ENCODE measurements at regions not wholly inside any gene's neighbourhood (a gene's known extent, or its start where the extent isn't known, plus 50 kb on each side); places are given as distances from the start of the nearest gene placed in this dataset.
"Not testable (repeated sequence)": the region's sequence is repeated elsewhere in the genome, so short reads cannot be mapped to it uniquely, and the experiment has no call there.

DNA sequence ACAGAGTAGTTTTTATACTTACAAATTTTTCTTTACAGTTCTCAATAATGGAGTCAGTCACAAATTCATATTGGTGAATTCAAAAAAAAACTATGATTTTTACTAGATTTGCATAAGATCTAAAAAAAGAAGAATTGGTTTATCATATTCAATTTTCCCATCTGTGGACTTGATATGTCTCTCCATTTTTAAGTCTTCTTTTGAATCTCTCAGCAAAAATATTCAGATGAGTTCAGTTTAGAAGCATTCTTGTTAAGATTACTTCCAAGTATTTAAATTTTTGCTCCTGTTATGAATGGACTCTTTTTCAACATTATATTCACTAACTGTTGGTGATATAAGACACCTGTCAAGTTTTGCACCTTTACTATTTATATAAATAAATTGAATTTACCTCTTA is 360.6 kb upstream of the FLRT2 start:
- DNase-seq: no peak

DNA sequence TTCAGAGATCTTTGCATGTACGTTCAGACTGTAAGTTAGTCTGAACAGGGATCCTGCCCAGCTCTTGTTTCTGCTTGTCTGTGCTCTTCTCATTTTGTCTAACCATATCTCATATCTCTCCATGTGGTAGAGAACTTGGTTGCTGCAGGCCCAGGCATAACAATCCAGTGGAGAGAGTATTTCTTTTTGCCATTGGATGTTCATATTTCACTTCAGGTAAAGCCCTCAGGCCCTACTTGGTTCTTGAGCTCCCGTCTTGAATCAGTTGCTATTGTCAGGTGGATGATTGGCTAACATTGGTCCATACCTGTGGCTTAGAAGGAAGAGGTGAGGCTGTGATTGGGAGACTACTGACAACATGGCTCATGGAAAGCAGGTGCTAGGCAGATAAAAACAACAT is 357.7 kb upstream of the FLRT2 start:
- DNase-seq: no peak

DNA sequence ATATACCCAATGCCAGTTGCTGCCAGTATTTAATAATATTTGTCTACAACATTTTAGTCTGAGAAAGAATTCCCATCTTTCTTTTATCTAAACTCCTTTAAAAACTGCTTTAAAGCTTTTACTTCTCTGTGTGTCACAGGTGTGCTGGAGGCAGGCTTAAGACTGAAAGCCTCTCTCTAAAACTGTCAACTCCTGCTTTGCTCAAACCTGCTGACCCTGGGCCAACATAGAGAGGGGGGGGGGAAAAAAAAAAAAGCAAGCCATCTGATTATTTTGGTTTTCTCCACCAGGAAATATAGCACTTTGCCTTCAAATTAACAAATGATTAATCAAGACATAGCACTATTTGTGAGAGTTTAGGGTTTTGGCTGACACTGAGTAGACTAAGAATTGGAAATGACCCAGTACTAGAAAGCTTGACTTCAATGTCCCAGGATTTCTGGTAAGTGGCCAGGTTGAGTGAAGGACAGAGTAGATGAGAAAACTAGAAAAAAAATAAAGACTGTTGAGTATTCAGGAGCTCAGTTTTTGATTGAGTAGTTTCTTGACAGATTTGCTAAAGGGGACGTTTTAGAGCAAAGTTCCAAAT is 357.0 kb upstream of the FLRT2 start:
- no peak for DNase-seq

DNA sequence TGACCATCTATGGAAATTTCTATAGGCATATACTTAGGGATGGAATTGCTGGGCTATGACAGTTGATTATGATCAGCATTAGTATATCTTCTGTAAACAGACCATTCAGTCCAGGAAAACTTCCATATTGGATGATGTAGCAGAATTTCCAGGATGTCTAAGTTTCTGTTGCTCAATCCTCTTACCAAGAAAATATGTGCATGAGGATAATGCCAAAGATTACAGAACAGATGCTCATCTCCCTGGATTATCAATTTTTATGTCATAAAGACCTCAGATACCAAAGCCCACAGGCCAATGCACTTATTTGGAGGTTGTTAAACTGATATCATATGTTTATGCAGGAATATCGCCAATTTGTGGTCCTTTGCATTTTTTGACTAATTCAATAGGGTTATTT is 354.4 kb upstream of the FLRT2 start:
- DNase-seq: no peak

DNA sequence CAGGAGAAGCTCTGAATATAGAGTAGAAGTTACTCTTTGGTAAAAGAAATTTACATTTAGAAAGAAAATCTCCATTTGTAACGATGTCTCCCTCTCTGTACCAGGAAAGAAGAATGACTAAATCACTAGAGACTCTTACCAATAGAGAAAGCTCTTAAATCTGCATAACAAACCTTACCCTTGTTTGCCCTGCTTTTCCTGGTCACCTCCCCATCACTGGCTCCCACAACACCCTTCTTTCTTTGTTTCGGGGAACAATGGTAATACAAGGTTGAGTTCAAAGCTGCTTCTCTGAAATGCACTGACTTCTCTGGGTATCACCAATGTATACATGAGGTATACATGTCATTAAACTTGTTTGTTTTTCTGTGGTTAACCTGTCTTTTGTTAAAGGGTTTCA is 351.1 kb upstream of the FLRT2 start:
- DNase-seq: no peak

DNA sequence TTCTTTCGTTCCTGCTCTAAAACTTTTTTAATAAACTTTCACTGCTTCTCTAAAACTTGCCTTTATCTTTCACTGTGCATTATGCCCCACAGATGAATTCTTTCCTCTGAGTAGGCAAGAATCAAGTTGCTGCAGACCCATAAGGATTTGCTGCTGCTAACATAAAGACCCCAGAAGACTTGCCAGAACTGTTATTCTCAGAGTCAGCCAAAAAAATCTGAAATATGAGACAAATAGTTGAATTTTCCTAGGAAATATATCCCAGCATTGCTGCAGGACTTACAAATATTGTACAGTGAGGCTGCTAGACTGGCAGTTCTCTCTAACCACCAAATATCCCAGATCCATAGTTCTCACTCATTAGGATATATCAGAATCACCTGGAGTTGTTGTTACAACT is 349.1 kb upstream of the FLRT2 start:
- DNase-seq: no peak

DNA sequence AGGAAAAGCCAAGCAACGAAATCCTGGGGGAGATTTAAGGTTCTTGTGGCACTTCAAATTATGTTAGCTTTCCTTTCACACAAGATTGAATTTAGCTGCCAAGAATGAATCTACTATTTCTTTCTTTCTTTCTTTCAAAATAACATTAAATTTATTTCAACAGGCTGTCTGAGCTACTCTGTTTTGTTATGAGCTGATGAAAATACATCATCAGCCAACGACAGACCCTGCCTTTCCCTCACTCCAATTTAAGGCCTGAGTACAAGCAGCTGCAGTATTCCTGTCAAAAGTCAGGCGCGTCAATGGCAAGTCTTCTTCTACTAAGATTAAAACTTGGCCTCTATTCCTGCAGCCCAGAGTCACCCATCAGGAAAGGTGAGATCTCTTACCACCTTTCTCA is 347.7 kb upstream of the FLRT2 start:
- no peak for DNase-seq

DNA sequence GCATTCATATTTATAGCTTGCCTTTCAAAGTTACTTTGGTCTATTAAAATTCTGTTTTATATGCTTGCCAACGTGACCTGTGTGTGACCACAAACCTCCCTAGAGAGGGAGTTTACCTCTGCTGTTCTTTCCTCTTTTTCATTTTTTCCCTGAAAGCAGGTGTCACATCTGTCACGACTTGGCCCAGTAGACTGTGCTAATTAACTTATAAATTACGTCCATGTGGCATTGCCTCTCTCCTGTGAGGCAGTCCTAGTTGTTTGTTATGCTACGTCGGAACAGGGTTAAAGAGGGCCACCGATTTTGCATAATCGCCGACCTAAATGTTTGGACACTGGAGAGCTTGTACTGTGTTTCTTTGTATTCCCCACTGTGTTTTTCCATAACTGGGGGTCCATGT is 343.9 kb upstream of the FLRT2 start:
- DNase-seq: no peak

DNA sequence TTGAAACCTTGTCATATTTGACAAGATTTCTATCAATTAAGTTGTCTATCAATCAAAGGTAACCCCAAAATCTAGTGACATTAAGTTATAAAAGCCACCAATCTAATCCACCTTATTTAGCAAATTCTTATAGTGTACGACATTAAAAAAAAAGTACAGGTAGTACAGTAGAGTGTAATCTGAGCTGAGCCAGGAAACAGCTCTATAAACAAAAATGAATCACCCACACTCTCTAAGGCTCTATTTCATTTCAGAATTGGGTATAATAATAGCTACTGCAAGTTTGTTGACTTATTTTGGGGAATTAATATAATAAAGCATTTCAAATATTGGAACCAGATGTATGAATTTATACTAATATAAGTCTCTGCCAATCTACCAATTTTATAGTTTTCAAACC is 342.4 kb upstream of the FLRT2 start:
- DNase-seq: no peak

DNA sequence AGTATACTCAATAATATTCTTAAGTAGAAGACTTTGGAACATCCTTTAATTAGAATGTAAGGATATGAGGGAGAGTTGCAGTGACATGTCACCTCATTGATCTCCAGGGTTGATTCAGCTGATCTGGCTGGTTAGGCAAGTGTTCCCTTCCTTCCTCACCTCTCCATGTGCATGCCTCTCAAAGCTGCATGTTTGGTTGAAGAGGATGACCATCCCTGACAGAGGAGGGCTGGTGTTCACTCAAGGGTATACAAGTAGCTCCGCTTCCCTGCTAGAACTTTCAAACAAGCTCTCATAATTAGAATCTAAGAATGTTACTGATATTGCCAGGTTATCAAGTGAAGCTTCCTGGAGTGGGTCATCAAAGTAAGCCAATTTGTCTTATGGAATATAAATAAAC is 341.1 kb upstream of the FLRT2 start:
- no peak for DNase-seq

DNA sequence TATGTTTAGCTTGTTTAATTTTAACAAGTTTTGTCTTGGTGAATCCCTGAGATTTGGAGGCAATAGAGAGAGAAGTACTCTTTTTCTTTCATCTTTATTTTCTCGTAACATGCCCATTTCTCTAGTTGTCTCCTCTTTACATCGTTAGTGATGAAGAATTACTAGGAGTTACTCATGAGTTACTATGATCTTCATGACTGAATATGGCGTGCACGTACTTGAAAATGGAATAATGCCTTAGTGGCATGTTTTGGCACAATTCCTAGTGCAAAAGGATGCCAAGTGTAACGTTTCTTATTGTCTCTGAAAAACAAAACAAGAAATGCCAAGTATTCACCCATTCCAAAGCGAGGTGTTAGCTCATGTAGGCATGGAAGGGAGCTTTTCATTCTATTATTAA is 340.7 kb upstream of the FLRT2 start:
- not testable (repeated sequence) for DNase-seq

DNA sequence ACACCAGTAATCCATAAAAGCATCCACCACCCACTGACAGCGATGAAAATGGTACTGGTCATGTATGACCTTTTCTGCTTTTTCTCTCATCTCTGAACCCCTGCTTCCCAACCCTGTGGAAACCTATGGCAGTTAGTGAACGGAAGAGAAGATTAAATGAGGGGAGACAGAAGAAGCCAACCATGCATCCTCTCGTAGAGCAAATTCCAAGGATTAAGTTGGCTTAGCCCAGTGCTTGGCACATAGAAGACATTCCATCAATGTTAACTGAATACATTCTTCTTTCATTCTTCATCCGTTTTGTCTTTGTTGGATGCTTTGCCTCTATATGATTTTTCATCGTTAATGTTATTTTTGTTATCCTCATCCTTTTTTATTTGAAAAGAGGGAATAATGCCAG is 339.7 kb upstream of the FLRT2 start:
- DNase-seq: no peak

DNA sequence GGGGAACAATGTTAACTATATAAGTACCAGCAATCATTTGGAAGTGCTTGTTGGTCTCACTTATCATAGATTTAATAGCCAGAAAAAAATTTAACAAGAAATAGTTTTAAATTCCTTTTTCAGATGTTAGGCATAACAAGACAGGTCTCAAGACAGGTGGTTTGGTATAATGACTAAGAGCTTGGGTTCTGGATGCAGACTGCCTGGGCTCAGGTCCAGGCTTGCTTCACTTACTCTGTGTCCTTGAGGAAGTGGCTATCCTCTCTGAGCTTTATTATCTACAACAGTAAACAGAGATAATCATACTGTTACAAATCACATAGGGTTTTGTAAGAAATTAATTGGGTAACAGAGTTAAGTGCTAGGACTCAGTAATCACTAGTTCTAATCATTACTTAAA is 338.0 kb upstream of the FLRT2 start:
- no peak for DNase-seq

DNA sequence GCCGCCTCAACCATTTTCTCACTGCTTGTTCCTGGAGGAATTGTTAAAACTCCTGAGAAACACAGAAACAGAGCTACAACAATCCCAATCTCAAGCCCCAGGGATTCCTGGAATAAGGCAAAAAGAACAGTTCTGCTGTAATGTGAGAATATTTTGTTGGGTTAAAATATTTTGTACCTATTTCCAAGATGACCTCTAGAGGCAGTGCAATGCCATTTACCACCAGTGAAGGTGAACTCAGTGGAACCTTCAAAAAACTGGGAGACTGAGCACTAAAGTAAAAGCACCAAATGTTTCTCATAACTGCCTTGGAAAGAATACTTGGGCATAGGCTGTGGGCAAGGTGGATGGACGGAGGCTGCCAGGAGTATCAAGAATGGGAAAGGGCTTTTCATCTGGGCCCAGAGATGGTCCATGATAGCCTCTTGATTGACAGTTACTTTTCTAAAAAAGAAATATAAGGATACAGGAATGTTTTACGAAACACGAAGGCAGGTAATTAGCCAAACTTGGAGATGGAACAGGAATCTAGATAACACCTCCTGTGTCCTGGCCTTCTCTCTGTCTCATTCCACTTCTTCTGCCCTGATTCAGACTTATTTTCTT is 334.0 kb upstream of the FLRT2 start:
- no peak for DNase-seq

DNA sequence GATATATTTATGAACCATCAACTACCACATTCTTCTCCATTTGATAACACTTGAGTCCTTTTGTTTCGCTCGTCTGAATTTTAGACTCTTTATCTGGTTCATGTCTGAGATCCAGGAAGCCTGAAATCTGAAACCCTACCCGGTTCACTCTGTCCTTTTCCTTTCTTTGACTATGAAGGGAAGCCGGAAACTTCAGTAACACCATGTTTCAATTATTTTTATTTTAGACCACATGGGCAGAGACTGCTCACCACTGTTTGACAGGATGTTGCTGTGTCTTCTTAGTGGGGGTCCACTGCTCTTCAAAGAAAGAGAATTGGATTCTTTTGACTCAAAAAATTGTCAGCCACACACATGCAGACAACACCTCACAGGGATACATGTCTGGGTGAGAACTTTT is 331.9 kb upstream of the FLRT2 start:
- no peak for DNase-seq

DNA sequence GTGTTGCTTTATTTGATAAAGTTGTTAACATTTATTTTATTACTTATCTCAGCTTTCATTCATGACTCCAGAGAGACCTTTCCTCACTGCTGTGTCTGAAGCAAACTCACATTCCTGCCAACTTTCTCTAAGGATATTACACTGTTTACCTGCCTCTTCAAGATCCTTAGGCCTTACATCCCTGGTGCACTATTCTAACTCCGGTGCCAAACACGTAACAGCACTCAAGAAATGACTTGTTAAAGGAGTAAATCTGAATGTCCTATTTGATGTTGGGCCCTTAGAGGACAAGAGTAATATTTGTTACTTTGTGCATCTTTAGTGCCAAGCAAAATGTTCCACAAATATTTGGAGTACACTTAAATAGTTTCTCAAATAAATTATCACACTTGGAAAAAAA is 324.1 kb upstream of the FLRT2 start:
- no peak for DNase-seq

DNA sequence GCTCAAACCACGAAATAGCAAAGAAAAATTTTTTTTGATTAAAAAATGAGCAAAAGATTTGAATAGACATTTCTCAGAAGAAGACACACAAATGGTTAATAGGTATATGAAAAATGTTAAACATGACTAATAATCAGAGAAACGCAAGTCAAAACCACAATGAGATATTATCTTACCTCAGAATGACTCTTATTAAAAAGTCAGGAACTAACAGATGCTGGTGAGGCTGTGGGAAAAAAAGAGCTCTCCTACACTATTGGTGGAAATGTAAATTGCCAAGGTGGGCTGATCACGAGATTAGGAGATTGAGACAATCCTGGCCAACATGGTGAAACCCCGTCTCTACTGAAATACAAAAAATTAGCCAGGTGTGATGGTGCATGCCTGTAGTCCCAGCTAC is 315.5 kb upstream of the FLRT2 start:
- no peak for DNase-seq

DNA sequence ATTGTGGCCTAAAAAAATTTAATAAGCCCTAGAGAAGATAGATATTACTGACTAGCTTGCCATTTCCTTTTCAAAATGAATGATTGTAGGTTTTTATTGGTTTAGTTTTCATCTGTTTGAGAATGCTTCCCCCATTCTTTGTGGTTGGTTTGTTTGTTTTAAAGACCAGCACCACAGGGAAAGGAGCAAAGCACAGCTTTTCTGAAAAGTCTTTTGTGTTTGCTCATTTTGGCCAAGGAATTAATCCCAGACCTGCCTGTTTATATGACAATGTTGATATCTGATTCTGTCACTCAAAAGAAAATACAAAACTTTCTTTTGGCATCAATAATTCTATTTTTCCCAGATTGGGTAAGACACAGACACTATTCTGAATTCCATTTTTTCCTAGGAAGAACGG is 312.5 kb upstream of the FLRT2 start:
- no peak for DNase-seq

DNA sequence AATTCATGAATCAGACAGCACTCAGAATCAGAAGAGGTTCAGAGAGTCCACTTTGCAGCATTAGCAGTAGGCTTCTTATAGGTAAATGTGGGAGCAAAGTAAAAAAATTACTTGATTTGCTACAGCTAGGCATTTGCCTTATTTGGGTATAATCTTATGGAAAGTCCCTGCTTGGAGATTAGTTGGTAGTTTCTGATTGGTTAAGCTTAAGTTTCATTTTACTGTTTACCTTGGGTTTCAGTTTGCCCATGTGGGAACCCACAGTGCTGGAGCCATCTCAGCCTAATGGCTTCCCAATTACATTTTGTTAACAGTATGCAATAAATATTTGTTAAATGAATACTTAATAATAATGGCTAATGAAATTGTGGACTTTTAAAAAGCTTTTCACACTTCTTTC is 311.0 kb upstream of the FLRT2 start:
- no peak for DNase-seq

DNA sequence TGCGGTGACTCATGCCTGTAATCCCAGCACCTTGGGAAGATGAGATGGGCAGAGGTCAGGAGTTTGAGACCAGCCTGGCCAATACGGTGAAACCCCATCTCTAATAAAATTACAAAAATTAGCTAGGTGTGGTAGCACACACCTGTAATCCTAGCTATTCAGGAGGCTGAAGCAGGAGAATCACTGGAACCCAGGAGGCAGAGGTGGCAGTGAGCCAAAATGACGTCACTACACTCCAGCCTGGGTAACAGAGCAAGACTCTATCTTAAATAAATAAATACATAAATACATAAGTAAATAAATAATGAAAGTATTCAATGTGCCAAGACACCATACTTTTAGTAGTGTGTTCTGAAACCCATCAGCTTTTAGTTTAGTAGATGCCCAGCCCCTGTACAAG is 308.1 kb upstream of the FLRT2 start:
- no peak for DNase-seq

DNA sequence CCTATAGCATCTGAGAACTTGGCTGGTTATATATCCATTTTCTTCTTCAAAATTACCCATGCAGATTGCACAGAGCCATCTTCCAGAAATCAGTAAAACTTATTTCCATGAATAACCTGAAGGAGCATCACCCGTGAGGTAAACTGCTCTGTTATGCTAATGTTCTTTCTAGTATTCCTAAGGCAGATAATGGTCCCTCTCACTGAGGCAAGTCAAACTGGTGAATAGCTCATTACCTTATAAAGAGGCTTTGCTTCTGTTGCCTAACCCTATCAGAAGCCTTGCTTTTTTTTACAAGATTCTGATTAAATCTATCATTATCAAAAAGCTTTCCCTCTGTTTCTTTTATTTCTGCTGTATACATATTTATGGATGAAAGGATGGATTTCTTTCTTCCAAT is 307.6 kb upstream of the FLRT2 start:
- no peak for DNase-seq

DNA sequence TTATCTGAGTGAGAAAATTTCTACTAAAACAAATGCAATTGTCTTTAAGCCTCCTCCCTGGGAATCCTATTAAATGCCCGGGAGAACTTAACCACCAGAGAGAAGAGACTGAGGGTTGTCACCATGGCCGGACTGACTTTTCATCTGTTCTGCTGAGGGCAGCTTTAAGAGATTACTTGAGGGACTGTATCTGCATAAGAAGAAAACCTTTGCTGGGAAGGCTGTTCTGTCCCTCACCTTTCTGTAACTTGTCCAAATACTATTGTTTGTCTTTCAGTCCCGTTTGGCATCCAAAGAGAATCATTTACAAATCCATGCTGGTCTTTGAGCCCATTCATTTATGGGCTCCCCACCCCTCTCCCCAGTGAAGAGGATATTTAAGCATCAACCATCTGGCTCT is 306.3 kb upstream of the FLRT2 start:
- DNase-seq: no peak

DNA sequence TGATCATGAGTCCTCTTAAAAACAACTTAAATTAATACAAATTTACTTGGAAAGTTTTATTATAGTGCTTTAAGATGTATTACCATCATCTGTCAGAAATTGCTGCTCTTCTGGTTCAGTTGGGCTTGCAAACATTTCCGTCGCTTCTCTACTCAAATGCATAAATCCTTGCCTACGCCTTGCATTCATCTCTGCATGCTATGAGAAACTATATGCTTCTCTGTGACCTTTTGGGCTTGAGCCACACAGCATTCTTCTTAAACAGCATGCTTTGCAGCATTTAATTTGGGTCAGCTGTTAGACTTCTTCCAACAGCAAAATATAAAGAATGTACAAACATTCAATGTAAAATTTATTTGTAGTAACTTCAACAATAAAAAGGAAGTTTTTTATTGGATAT is 305.7 kb upstream of the FLRT2 start:
- no peak for DNase-seq

DNA sequence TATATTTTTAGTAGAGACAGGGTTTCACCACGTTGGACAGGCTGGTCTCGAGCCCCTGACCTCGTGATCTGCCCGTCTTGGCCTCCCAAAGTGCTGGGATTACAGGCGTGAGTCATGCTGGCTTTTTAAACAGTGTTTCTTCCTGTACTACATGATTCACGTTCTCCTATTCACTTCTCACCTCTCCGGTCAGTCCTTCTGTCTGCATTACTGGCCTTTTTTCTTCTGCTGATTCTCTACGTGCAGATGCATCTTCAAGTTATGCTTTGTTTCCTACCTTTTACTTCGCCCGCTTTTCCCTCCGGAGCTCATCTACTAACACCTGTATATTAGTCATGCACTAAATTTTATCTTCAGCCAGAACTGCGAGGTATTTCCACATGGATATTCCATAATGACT is 296.2 kb upstream of the FLRT2 start:
- DNase-seq: no peak

DNA sequence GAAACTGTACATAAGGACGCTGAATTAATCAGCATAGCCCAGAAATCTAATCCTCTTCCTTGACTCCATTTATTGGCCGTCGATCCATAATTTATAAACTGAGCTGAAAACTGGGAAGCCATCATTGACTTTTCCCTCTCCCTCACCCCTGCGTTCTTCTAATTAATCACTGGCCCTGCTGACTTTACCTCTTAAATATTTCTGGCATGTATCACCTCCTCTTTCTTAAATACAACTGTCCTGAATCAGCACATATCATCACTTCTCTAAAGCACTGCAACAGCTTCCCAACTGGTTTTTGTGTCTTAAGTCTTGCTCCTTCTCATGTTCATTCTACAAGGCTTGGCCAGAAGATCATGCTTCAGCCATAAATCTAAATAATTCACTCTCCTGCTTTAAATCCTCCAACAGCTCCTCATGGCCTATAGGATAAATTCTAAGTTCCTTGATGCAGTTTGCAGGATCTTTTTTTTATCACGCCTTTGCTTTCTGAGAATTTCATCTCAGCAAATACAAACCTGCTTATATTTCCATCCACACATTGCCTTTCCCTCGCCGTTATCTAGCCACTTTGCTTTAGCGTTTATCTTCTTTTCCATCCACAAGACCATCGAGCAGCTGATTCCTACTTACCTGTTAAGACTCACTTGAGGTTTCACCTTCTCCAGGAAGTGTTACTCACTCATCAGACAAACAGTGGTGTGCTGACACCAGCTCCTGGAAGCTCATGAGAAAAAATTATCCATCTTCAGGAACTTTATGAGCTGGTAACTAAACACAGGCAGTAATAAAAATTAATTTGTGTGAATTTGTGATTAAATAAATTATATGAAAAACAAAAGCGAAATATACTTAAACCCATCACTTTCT is 295.6 kb upstream of the FLRT2 start:
- no peak for DNase-seq

Measured in NCI-H774 (cell line).